Sciatic nerve (tissue), 2 donors: ENCODE measurements at regions not wholly inside any gene's neighbourhood (a gene's known extent, or its start where the extent isn't known, plus 50 kb on each side); places are given as distances from the start of the nearest gene placed in this dataset.
"Not testable (repeated sequence)": the region's sequence is repeated elsewhere in the genome, so short reads cannot be mapped to it uniquely, and the experiment has no call there.

Experiments
- ATAC-seq: fragments of 200-7000 bp; cut with Tn5 transposase; one replicate; pipeline ENCODE4 v1.9.1; 2020; ENCODE audit warnings: mild to moderate bottlenecking, moderate library complexity
- DNase-seq: peaks from one replicate; pipeline ENCODE4 v3.0.0-alpha.2; 2020; ENCODE audit warnings: low spot score
- intact Hi-C: fragments of 100-400 bp; cut with DNase I; formaldehyde crosslinking; loops from one replicate; pipeline ENCODE4 v1.14.2; 2022
- donor health status: DM: no; HTN: no; CAD: no.
- donor health status: DM: no; HTN: no; CAD: no.

DNA sequence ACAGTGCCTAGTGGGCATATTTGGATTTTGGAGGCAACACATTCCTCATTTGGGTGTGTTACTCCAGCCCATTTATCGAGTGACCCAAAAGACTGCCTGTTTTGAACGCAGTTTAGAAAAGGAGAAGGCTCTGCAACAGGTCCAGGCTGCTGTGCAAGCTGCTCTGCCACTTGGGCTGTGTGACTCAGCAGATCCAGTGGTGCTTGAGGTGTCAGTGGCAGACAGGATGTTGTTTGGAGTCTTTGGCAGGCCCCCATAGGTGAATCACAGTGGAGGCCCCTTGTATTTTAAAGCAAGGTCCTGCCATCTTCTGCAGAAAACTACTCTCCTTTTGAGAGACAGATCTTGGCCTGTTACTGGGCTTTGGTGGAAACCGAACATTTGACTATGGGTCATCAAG is 104.0 kb downstream of the DNAJB9 start:
- DNase-seq, ATAC-seq, intact Hi-C loops: not testable (repeated sequence)

DNA sequence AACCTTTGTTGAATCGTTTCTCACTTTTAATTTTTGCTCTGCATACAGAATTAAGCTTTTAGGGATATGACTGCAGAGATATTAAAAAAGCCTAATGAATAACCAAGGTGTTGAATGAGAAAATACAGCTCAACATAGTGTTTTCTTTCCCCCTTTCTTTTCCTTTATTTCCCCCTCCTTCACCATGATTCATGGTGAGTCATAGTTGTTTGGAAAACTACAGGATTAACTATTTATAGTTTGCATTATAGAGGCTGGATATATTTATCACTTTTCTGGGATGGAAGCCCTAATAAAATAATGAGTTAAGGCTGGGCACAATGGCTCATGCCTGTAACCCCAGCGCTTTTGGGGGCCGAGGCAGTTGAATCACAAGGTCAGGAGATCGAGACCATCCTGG is 115.0 kb downstream of the DNAJB9 start:
- intact Hi-C loops: no loop called here
- no peak for ATAC-seq
- no peak for DNase-seq

DNA sequence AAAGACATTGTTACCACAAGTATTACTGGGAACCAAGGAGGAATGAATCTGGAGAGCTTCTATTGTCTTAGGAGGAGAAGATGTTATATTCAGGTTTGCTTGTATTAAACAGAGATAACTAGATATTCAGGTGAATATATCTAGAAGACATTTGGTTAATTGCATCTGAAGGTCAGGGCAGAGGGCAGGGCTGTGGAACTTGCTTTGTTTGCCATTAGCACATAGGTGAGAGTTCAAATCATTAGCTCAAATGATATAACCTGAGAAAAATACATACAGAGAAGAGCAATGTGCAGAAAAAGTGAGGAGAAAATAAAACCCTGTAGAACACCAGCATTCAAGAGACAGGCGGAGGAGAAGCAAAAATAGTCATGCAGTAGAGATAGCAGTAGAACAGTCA is 116.8 kb downstream of the DNAJB9 start:
- intact Hi-C loops: no loop called here
- ATAC-seq (no peak), DNase-seq (no peak)

GRCh38 chr7:108697254-108697653 is 127.6 kb downstream of the DNAJB9 start:
- intact Hi-C loops: no loop called here
- ATAC-seq (no peak), DNase-seq (no peak)

DNA sequence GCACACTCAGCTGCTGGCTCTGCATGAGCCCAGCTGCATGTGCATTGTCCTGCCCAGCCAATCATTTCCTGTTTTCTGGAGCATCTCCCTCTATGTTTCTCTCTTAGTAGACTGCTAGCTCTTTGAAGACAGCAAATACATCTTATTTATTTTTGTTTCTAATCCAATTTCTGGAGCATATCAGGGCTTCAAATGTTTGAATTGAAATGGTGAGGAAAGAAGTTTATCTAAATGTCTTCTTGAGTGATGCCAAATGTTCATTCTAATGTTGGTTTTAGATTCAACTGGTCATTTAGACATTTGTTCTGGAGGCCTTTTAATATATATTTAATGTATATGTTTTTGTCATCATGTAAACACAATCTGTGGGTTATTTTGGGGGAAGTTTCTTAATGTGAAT is 141.9 kb downstream of the DNAJB9 start:
- intact Hi-C loops: no loop called here
- no peak for ATAC-seq
- DNase-seq: no peak

GRCh38 chr7:108716783-108717182 is 147.1 kb downstream of the DNAJB9 start:
- ATAC-seq (no peak), DNase-seq (no peak)
- intact Hi-C loops: no loop called here

- ATAC-seq: no peak
- intact Hi-C loops: no loop called here
- no peak for DNase-seq
Observed at GRCh38 chr7:108717781-108718180, 148.1 kb downstream of the DNAJB9 start.

DNA sequence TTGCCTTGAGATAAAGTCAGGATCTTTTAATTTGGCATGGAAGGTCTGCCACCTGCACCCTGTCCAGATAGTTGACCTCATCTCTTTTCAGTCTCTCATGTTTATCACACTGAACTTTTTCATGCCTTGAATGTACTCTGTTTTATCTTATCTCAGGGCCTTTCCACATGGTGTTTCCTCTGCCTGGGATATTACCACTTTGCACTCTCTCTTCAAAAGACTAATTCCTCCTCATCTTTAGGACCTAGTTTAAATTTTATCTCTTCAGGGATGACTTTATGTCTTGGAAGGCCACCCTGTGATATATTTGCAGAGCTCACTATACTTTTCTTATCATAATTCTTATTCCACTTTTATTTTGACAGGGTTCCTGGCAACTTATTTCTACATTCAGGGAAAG is 150.0 kb downstream of the DNAJB9 start:
- no peak for DNase-seq
- ATAC-seq: no peak
- intact Hi-C loops: no loop called here

DNA sequence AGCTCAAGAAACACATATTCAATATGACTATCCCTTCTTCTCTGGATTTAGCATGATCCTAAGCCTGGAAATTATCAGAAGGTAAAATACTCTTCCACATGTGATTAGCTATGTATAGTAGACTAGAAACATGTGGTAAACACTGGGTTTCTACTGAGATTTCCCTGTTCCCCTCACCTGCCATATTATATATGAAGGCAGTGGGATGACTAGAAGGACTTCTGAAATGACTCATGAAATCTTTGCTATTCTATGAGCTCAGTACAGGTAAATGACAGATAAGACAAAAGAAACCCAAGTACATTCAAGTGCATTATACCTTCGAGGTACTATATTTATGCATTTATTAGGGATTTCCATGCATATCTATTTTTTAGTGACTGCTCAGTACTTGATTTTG is 152.9 kb downstream of the DNAJB9 start:
- intact Hi-C loops: no loop called here
- no peak for DNase-seq

DNA sequence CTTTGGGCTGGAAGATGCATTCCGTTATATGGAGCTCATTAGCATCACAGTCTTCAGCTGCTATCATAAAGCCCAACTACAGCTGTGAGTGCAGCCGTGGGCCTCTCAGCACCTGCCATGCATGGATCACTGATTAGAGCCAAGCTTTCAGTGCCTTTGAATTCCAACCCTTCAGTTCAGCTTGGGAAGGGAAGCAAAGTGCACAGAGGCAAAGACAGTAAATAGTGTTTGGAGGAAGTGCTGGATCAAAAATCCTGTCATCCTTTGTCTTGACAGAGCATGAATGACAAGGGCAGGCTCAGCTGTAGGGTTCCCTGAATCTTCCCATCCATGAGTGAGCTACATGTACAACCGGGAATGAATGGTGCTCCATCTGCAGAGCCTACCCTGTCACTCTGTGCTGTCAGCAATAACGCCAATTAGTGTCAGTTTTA is 153.7 kb downstream of the DNAJB9 start:
- no peak for DNase-seq
- intact Hi-C loops: no loop called here
- no peak for ATAC-seq

More for the DNA sequence above, 152.9 kb downstream of the DNAJB9 start:
- ATAC-seq: no peak

- ATAC-seq: no peak
- DNase-seq: no peak
- intact Hi-C loops: no loop called here
Observed at GRCh38 chr7:108724251-108725100, 154.8 kb downstream of the DNAJB9 start.

DNA sequence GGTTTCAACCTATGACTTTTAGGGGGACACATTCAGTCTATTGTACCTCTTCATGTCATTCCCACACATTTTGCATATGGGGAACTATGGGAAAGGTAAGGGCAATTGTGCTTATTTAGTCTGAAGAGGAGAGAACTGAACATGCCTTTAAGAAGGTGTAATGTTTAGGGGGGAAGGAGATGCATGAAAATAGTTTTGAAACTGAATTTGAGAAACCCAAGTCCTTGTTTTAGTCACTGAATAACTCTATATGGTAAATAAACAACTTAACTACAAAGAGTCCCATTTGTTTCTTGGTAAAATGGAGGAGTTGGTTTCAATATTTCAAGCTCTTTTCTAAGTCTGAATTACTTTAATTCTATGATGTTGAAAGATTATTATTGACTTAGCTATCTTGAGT is 166.1 kb downstream of the DNAJB9 start:
- intact Hi-C loops: no loop called here
- DNase-seq (no peak), ATAC-seq (no peak)

DNA sequence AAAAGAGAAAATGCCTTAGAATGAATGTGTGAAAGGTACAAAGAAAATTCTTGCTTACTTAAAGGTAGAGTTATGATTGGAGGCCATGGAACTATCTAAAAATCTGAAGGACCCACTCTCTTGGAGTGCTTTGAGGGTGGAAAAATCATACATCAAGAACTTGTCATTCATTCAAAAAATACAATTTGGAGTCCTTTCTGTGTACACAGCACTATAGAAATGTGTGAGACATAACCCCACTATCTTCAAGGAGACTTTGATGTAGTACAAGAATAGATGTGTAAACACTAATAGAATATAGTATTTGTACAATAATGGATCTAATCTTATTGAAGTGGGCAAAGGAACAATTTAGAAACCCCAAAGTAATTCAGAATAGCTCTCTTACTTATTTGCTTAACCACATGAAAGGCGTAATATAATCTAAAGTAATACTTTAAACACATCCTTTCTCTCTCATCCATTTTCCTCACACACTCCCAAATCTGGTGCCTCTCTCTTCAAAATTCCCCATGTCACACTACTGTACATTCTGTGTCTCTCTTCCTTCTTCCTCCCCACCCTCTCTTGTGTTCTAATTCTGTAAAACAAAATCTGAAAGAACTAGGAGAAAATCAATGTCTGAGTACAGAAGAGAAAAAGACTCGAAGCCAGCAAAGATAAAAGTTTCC is 166.7 kb downstream of the DNAJB9 start:
- no peak for ATAC-seq
- intact Hi-C loops: no loop called here
- no peak for DNase-seq

DNA sequence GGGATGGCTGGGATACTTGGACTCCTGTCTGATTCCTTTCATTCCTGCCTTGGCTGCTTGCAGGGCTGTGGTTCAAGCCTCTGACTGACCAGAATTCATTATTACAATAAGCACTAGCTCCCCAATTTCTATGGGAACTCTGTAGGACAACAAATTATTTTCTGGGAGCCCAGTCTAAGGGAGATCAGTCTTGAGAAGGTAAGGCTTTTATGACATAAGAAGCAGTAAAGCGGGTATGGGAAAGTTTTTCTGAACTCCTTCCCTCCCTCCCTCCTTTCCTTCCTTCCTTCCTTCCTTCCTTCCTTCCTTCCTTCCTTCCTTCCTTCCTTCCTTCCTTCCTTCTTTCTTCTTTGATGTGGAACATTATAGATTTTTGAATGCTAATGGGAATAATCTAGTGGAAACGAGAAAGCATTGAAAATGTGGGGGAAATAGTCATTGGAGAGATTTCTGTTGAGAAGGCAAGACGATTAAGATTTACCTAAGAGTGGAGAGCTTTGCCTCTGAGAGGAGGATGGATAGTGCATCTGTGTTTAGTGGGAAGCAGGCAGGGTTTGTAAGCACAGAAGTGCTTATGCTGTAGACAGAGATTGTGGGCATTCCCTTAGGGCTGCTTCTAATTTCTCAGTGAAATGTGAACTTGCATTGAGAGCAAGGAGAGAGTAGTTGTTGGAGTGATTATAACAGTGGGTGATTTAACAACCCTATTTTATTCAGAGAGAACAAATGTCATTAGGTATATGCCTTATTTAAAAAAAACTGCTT is 201.5 kb downstream of the DNAJB9 start:
- intact Hi-C loops: no loop called here
- ATAC-seq (no peak), DNase-seq (no peak)

DNA sequence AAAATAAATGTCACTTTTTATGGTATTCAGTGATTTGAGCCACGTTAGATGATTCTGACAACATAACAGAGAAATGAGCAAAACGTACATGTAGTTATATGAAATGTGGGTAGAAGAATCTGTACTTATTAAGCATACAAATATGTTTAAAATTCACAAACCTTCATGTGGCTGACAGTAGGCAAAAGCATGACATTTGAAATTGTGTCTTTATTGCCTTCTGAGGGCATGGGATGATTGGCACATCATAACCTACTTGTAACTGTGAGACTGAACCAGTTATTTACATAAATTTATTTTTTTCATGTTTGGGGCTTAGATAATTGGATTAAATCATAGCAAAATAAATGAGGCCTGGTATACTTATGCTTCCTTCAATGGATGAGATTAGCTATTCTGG is 202.2 kb downstream of the DNAJB9 start:
- intact Hi-C loops: no loop called here
- no peak for ATAC-seq

GRCh38 chr7:108777966-108778365 is 208.3 kb downstream of the DNAJB9 start:
- no peak for ATAC-seq
- intact Hi-C loops: no loop called here
- DNase-seq: no peak

More for the DNA sequence above, 202.2 kb downstream of the DNAJB9 start:
- DNase-seq: no peak

- DNase-seq (no peak), ATAC-seq (no peak)
- intact Hi-C loops: no loop called here
Observed at GRCh38 chr7:108789451-108789850, 219.8 kb downstream of the DNAJB9 start.

- ATAC-seq (no peak), DNase-seq (no peak)
- intact Hi-C loops: no loop called here
Observed at GRCh38 chr7:108794466-108794865, 224.8 kb downstream of the DNAJB9 start.

DNA sequence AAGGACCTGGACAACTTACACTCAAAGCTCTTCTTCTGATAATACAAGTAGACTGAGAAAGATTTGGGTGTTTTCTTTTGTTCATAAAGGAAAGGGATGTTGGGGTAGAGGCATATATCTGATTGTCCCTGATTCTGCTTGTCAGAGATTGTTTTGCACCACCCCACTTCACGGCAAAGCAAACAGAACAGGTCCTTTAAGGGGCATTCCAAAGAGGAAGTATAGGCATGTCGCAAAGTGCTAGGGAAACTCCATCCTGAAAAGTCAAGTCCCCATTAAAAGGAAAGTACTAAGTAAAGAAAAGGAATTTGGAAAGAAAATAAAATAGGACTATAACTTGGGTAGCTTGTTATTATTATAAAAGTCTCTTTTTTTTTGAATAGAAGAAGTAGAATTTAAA is 233.0 kb downstream of the DNAJB9 start:
- intact Hi-C loops: no loop called here
- DNase-seq: no peak
- ATAC-seq: no peak
